Neural cell (in vitro differentiated cells): ENCODE measurements at regions not wholly inside any gene's neighbourhood (a gene's known extent, or its start where the extent isn't known, plus 50 kb on each side); places are given as distances from the start of the nearest gene placed in this dataset.

Source experiments
- H2AFZ ChIP-seq: fragments of 200-600, 300-800 bp; sonication (generic), shearing (Covaris generic); 2 replicates; pipeline ENCODE4 v1.6.0; 2014; ENCODE audit warnings: low read depth, mild to moderate bottlenecking, antibody characterized with exemption, low read length, moderate library complexity
- H3F3A ChIP-seq: fragments of 200-600 bp; shearing (Covaris generic); 2 replicates; pipeline ENCODE4 v1.6.1; 2016; ENCODE audit warnings: mild to moderate bottlenecking, moderate library complexity, mixed read lengths, antibody characterized with exemption, low read length; ENCODE audit not compliant: insufficient read depth, poor library complexity, severe bottlenecking
- H3K27ac ChIP-seq: fragments of 200-600, 300-800 bp; sonication (generic), shearing (Covaris generic); 2 replicates; pipeline ENCODE4 v1.5.1; 2014; ENCODE audit warnings: mild to moderate bottlenecking, low read length, moderate library complexity
- H3K27me3 ChIP-seq: fragments of 300-800, 200-600 bp; sonication (generic), shearing (Covaris generic); 2 replicates; pipeline ENCODE4 v1.6.0; 2014; ENCODE audit warnings: mild to moderate bottlenecking, low read depth, low read length, moderate library complexity; ENCODE audit not compliant: insufficient read depth
- H3K36me3 ChIP-seq: fragments of 300-800, 200-600 bp; sonication (generic), shearing (Covaris generic); 2 replicates; pipeline ENCODE4 v1.5.1; 2014; ENCODE audit warnings: mild to moderate bottlenecking, antibody characterized with exemption, low read length, moderate library complexity; ENCODE audit not compliant: insufficient read depth
- H3K4me2 ChIP-seq: fragments of 300-800, 200-600 bp; sonication (generic), shearing (Covaris generic); 2 replicates; pipeline ENCODE4 v1.6.0; 2014; ENCODE audit warnings: mild to moderate bottlenecking, low read length
- H3K4me3 ChIP-seq: fragments of 300-800, 200-600 bp; sonication (generic), shearing (Covaris generic); 2 replicates; pipeline ENCODE4 v1.5.1; 2014; ENCODE audit warnings: mild to moderate bottlenecking, low read length, moderate library complexity
- H3K79me2 ChIP-seq: fragments of 200-600 bp; shearing (Covaris generic); replicated peaks from 2 replicates; pipeline ENCODE4 v1.6.0; 2014; ENCODE audit warnings: mild to moderate bottlenecking, low read length, moderate library complexity; ENCODE audit not compliant: insufficient read depth
- H3K9ac ChIP-seq: fragments of 300-800, 200-600 bp; sonication (generic), shearing (Covaris generic); 2 replicates; pipeline ENCODE4 v1.6.1; 2016; ENCODE audit warnings: mild to moderate bottlenecking, low read length, mixed read lengths
- H3K9me2 ChIP-seq: fragments of 200-600 bp; shearing (Covaris generic); 2 replicates; pipeline ENCODE4 v1.6.1; 2016; ENCODE audit warnings: mild to moderate bottlenecking, low read length, mixed read lengths; ENCODE audit not compliant: insufficient read depth
- H3K9me3 ChIP-seq: fragments of 200-600, 300-800 bp; sonication (generic), shearing (Covaris generic); 2 replicates; pipeline ENCODE4 v1.6.1; 2016; ENCODE audit warnings: mild to moderate bottlenecking, mixed run types, low read length, moderate library complexity, mixed read lengths
- H4K20me1 ChIP-seq: fragments of 200-600 bp; shearing (Covaris generic); 2 replicates; pipeline ENCODE4 v1.6.1; 2016; ENCODE audit warnings: mild to moderate bottlenecking, mixed run types; ENCODE audit not compliant: insufficient read depth
- CTCF ChIP-seq: fragments of 450-650 bp; IDR thresholded peaks from 2 replicates; pipeline ENCODE4 v1.5.1; 2014; ENCODE audit warnings: antibody characterized with exemption, mild to moderate bottlenecking, moderate library complexity; ENCODE audit not compliant: poor library complexity, severe bottlenecking
- EP300 ChIP-seq: fragments of 450-650 bp; conservative IDR thresholded peaks from 2 replicates; pipeline ENCODE4 v1.6.1; 2014; ENCODE audit warnings: antibody characterized with exemption, mild to moderate bottlenecking, moderate library complexity; ENCODE audit not compliant: poor library complexity, severe bottlenecking
- EZH2 ChIP-seq: fragments of 200-600, 300-800 bp; shearing (Covaris generic), sonication (generic); IDR thresholded peaks from 2 replicates; pipeline ENCODE4 v1.6.1; 2014; ENCODE audit warnings: antibody characterized with exemption, low read length, borderline replicate concordance, mild to moderate bottlenecking; ENCODE audit not compliant: insufficient read depth, poor library complexity, severe bottlenecking
- MXI1 ChIP-seq: fragments of 450-650 bp; conservative IDR thresholded peaks from 2 replicates; pipeline ENCODE4 v1.6.1; 2014; ENCODE audit warnings: antibody characterized with exemption, mild to moderate bottlenecking; ENCODE audit not compliant: poor library complexity, severe bottlenecking
- POLR2AphosphoS5 ChIP-seq: IDR thresholded peaks from 2 replicates; pipeline ENCODE4 v1.6.1; 2012
- RAD21 ChIP-seq: fragments of 450-650 bp; conservative IDR thresholded peaks from 2 replicates; pipeline ENCODE4 v1.6.1; 2014; ENCODE audit warnings: antibody characterized with exemption, mild to moderate bottlenecking, moderate library complexity
- REST ChIP-seq: IDR thresholded peaks from 2 replicates; pipeline ENCODE4 v1.6.1; 2012; ENCODE audit warnings: borderline replicate concordance
- SMC3 ChIP-seq: fragments of 450-650 bp; conservative IDR thresholded peaks from 2 replicates; pipeline ENCODE4 v1.6.1; 2014; ENCODE audit warnings: antibody characterized with exemption, mild to moderate bottlenecking, moderate library complexity; ENCODE audit not compliant: poor library complexity
- TAF1 ChIP-seq: IDR thresholded peaks from 2 replicates; pipeline ENCODE4 v1.6.1; 2012; ENCODE audit warnings: low read depth

DNA sequence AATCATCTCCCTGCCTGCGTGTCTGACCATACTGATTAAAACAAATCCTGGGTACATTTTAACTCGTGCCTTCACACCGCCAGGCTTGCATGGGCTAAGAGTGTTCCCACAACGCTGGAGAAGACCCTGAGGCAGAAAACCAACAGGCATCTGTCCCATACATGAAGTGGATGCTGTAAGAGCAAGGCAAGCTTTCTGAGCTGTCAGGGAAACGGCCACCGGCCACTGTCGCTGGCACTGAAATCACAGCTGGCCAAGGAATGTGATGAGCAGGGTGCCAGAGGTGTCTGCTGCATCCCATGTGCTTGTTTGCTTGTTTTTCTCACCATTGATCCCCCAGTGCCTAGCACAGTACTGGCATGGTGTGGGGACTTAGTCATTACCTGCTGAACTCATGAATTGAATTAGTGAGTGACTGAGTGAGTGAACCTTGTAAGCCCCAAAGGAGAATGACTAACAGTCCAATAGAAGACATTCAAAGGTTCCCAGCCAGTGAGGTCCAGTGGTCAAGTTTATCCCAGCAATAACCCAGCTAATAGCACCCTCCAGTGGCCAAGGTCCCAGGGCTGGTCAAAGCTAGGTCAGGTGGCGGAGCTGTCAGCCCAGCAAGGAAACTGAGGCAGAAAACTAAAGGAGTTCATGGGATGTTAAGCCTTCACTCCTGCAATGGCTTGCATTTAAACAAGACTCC lies 92.7 kb upstream of the CDH5 start:
- peaks cover 8% of the 10 kb centered on the region for H3K27me3 ChIP-seq
- no peak overlapping the region for H2AFZ ChIP-seq
- H3K79me2 ChIP-seq: no peaks in the 10 kb centered on the region
- no peak overlapping the region for H3K9ac ChIP-seq
- TF ChIP-seq SMC3 (no peak), CTCF (no peak), POLR2AphosphoS5 (no peak), EZH2 (no peak), RAD21 (no peak), MXI1 (no peak), TAF1 (no peak), EP300 (no peak), REST (no peak)
- H3K4me2 ChIP-seq: no peak overlapping the region
- H3F3A ChIP-seq: no peaks in the 10 kb centered on the region
- no peaks in the 10 kb centered on the region for H4K20me1 ChIP-seq
- H3K9me2 ChIP-seq: no peaks in the 10 kb centered on the region
- no peaks in the 10 kb centered on the region for H3K36me3 ChIP-seq
- H3K4me3 ChIP-seq: no peak overlapping the region
- no peak overlapping the region for H3K27ac ChIP-seq
- H3K9me3 ChIP-seq: peaks cover 3% of the 10 kb centered on the region

- TF ChIP-seq EP300 (no peak), EZH2 (no peak), MXI1 (no peak), CTCF (no peak), RAD21 (no peak), REST (no peak), TAF1 (no peak), SMC3 (no peak), POLR2AphosphoS5 (no peak)
- no peaks in the 10 kb centered on the region for H3K79me2 ChIP-seq
- H3K9me2 ChIP-seq: no peaks in the 10 kb centered on the region
- no peak overlapping the region for H3K27ac ChIP-seq
- no peak overlapping the region for H3K4me2 ChIP-seq
- no peak overlapping the region for H2AFZ ChIP-seq
- no peak overlapping the region for H3K9ac ChIP-seq
- H3K27me3 ChIP-seq: peaks cover 8% of the 10 kb centered on the region
- no peaks in the 10 kb centered on the region for H3K36me3 ChIP-seq
- H4K20me1 ChIP-seq: no peaks in the 10 kb centered on the region
- H3K4me3 ChIP-seq: no peak overlapping the region
- no peaks in the 10 kb centered on the region for H3F3A ChIP-seq
- peaks cover 3% of the 10 kb centered on the region for H3K9me3 ChIP-seq
These were observed 93.4 kb upstream of the CDH5 start for GRCh38 chr16:66273053-66273452.
